ENCODE measurements at regions not wholly inside any gene's neighbourhood (a gene's known extent, or its start where the extent isn't known, plus 50 kb on each side); places are given as distances from the start of the nearest gene placed in this dataset.
"Not testable (repeated sequence)": the region's sequence is repeated elsewhere in the genome, so short reads cannot be mapped to it uniquely, and the experiment has no call there.

- DNase-seq = no peak
Observed at GRCh38 chr9:106467113-106467864, 395.7 kb upstream of the ZNF462 start.

GRCh38 chr9:106467865-106468164 lies 395.2 kb upstream of the ZNF462 start:
- DNase-seq = no peak

- no peak for DNase-seq
Observed at GRCh38 chr9:106468431-106468830, 394.5 kb upstream of the ZNF462 start.

- no peak for DNase-seq
Observed at GRCh38 chr9:106478312-106478711, 384.7 kb upstream of the ZNF462 start.

- DNase-seq = no peak
Observed at GRCh38 chr9:106478727-106479126, 384.2 kb upstream of the ZNF462 start.

- DNase-seq = no peak
Observed at GRCh38 chr9:106479679-106480078, 383.3 kb upstream of the ZNF462 start.

GRCh38 chr9:106481013-106481609 lies 381.9 kb upstream of the ZNF462 start:
- DNase-seq = no peak

- no peak for DNase-seq
Observed at GRCh38 chr9:106482733-106483132, 380.2 kb upstream of the ZNF462 start.

GRCh38 chr9:106486685-106487084 lies 376.3 kb upstream of the ZNF462 start:
- no peak for DNase-seq

GRCh38 chr9:106487266-106487665 lies 375.7 kb upstream of the ZNF462 start:
- peak; percentile 22 for DNase-seq

GRCh38 chr9:106492126-106492525 lies 370.8 kb upstream of the ZNF462 start:
- not testable (repeated sequence) for DNase-seq

GRCh38 chr9:106500171-106500570 lies 362.8 kb upstream of the ZNF462 start:
- DNase-seq = no peak

GRCh38 chr9:106501210-106501609 lies 361.8 kb upstream of the ZNF462 start:
- not testable (repeated sequence) for DNase-seq

GRCh38 chr9:106502930-106503329 lies 360.0 kb upstream of the ZNF462 start:
- DNase-seq = no peak

- no peak for DNase-seq
Observed at GRCh38 chr9:106503759-106504158, 359.2 kb upstream of the ZNF462 start.

- DNase-seq = no peak
Observed at GRCh38 chr9:106526716-106527204, 336.2 kb upstream of the ZNF462 start.

GRCh38 chr9:106528158-106528557 lies 334.8 kb upstream of the ZNF462 start:
- DNase-seq = no peak

- DNase-seq = no peak
Observed at GRCh38 chr9:106529616-106530015, 333.4 kb upstream of the ZNF462 start.

- DNase-seq = no peak
Observed at GRCh38 chr9:106531491-106531890, 331.5 kb upstream of the ZNF462 start.

- no peak for DNase-seq
Observed at GRCh38 chr9:106532306-106533015, 330.5 kb upstream of the ZNF462 start.

- DNase-seq = no peak
Observed at GRCh38 chr9:106534800-106535199, 328.2 kb upstream of the ZNF462 start.

- DNase-seq = no peak
Observed at GRCh38 chr9:106535439-106535838, 327.5 kb upstream of the ZNF462 start.

- no peak for DNase-seq
Observed at GRCh38 chr9:106557996-106558667, 304.8 kb upstream of the ZNF462 start.

GRCh38 chr9:106560540-106560939 lies 302.4 kb upstream of the ZNF462 start:
- DNase-seq = no peak

All from NCI-H1436 (cell line).